ENCODE measurements at regions not wholly inside any gene's neighbourhood (a gene's known extent, or its start where the extent isn't known, plus 50 kb on each side); places are given as distances from the start of the nearest gene placed in this dataset.
A peak's percentile ranks its signal among the peaks of the same experiment; 100 is the strongest.

- TF ChIP-seq CTCF (IDR thresholded peaks at IDR 0.05) (no peak), POLR2A (IDR thresholded peaks at IDR 0.05) (no peak)
- 81 to 91% (median 84%) methylated on average over 9 to 10 of the region's 10 CpGs for WGBS, 4 donors
- H3K27me3 ChIP-seq = no peaks in the 10 kb centered on the region
- H3K4me1 ChIP-seq (replicated peaks in 1 of 2) = no peaks in the 10 kb centered on the region
- H3K27ac ChIP-seq = no peak overlapping the region
- no peak for DNase-seq
- H3K36me3 ChIP-seq (replicated peaks in 1 of 2) = no peaks in the 10 kb centered on the region
- intact Hi-C loops (cut with DNase I) = loop anchor here (5.0 to 10.0 kb wide), 3 partner anchors 222 to 646 kb away; partner anchors contain the start of gene MYCN (in 1 of the 2)
- no peak overlapping the region for H3K4me3 ChIP-seq
- no peaks in the 10 kb centered on the region for H3K9me3 ChIP-seq (replicated peaks in 1 of 3)
Observed at GRCh38 chr2:16283071-16283850, 342.9 kb downstream of the MYCN start.

GRCh38 chr2:16282511-16282910 is 342.2 kb downstream of the MYCN start:
- WGBS, 4 donors = 77 to 88% (median 87%) methylated on average over 2 of the region's 2 CpGs
- Histone ChIP-seq H3K4me1 (replicated peaks in 1 of 2) (no peaks in the 10 kb centered on the region), H3K9me3 (replicated peaks in 1 of 3) (no peaks in the 10 kb centered on the region), H3K27me3 (no peaks in the 10 kb centered on the region), H3K27ac (no peak overlapping the region), H3K36me3 (replicated peaks in 1 of 2) (no peaks in the 10 kb centered on the region), H3K4me3 (no peak overlapping the region)
- DNase-seq = no peak
- no peak for TF ChIP-seq CTCF (IDR thresholded peaks at IDR 0.05)
- intact Hi-C loops (cut with DNase I) = loop anchor here (5.0 to 10.0 kb wide), 3 partner anchors 222 to 645 kb away; partner anchors contain the start of gene MYCN (in 1 of the 2)

- Histone ChIP-seq H3K4me1 (replicated peaks in 1 of 2) (no peaks in the 10 kb centered on the region), H3K4me3 (no peak overlapping the region), H3K27ac (no peak overlapping the region), H3K9me3 (replicated peaks in 1 of 3) (no peaks in the 10 kb centered on the region), H3K36me3 (replicated peaks in 1 of 2) (no peaks in the 10 kb centered on the region), H3K27me3 (no peaks in the 10 kb centered on the region)
- DNase-seq = peak in 6 of 7 donors; percentile 31 to 68 (median 36)
- no peak for TF ChIP-seq POLR2A (IDR thresholded peaks at IDR 0.05)
- peak; percentile 34 to 62 (median 50) for TF ChIP-seq CTCF (IDR thresholded peaks at IDR 0.05)
- WGBS, 4 donors = 61 to 62% (median 61%) methylated on average over 20 of the region's 20 CpGs
- intact Hi-C loops (cut with DNase I) = loop anchor here (2.0 to 10.0 kb wide), 4 partner anchors 223 to 644 kb away; partner anchors contain the start of gene MYCN (in 2 of the 2)
Observed at GRCh38 chr2:16281451-16282335, 341.3 kb downstream of the MYCN start.

- no peak for DNase-seq
- TF ChIP-seq CTCF (IDR thresholded peaks at IDR 0.05) (no peak), POLR2A (IDR thresholded peaks at IDR 0.05) (no peak)
- H3K27ac ChIP-seq = no peak overlapping the region
- no peaks in the 10 kb centered on the region for H3K4me1 ChIP-seq (replicated peaks in 1 of 2)
- no peaks in the 10 kb centered on the region for H3K36me3 ChIP-seq (replicated peaks in 1 of 2)
- intact Hi-C loops (cut with DNase I) = loop anchor here (2.0 to 10.0 kb wide), 4 partner anchors 225 to 643 kb away; partner anchors contain the start of gene MYCN (in 2 of the 2)
- no peaks in the 10 kb centered on the region for H3K9me3 ChIP-seq (replicated peaks in 1 of 3)
- 77 to 97% (median 95%) methylated on average over 3 of the region's 3 CpGs for WGBS, 4 donors
- no peaks in the 10 kb centered on the region for H3K27me3 ChIP-seq
- H3K4me3 ChIP-seq = no peak overlapping the region
Observed at GRCh38 chr2:16280081-16280480, 339.7 kb downstream of the MYCN start.
